IMR-90 (cell line): ENCODE measurements at regions not wholly inside any gene's neighbourhood (a gene's known extent, or its start where the extent isn't known, plus 50 kb on each side); places are given as distances from the start of the nearest gene placed in this dataset.

Experiments used
- ATAC-seq: fragments of 200-7000 bp; cut with Tn5 transposase; 2 replicates; pipeline ENCODE4 v1.9.1; 2020; ENCODE audit warnings: low read depth, mild to moderate bottlenecking, moderate library complexity
- BruUV-seq: library from RNA; stranded (reverse); fragments of 400-500 nt; replicated peaks from 2 replicates; lab custom pipeline; 2021; lab: Mats Ljungman, UMichigan
- CTCF ChIA-PET: fragments of 300-600 bp; formaldehyde crosslinking; extraction: SDS; loops from one replicate; lab custom pipeline; 2021; ENCODE audit warnings: antibody characterized with exemption; lab: Yijun Ruan, JAX
- POLR2A ChIA-PET: fragments of 300-600 bp; sonication (Branson Sonifier 250); formaldehyde crosslinking; loops from one replicate; lab custom pipeline; 2022; ENCODE audit warnings: antibody characterized with exemption; ENCODE audit not compliant: unreplicated experiment; lab: Charles Lee
- DNase-seq: peaks from one replicate; pipeline ENCODE4 v3.0.0; 2013
- H2AFZ ChIP-seq: replicated peaks from 2 replicates; pipeline ENCODE3; 2013; ENCODE audit warnings: low read length, mild to moderate bottlenecking; ENCODE audit not compliant: poor library complexity
- H2AK5ac ChIP-seq: 2 replicates; pipeline ENCODE4 v1.6.1; 2013; ENCODE audit warnings: low read depth, low read length, inconsistent platforms
- H2AK9ac ChIP-seq: replicated peaks from 2 replicates; pipeline ENCODE3; 2013; ENCODE audit warnings: mild to moderate bottlenecking, low read depth, low read length, moderate library complexity; ENCODE audit not compliant: poor library complexity
- H2BK120ac ChIP-seq: 2 replicates; pipeline ENCODE4 v1.6.1; 2013; ENCODE audit warnings: low read depth, low read length, inconsistent platforms
- H2BK15ac ChIP-seq: 3 replicates; pipeline ENCODE4 v1.6.1; 2013; ENCODE audit warnings: low read depth, low read length, inconsistent platforms
- H2BK20ac ChIP-seq: 2 replicates; pipeline ENCODE4 v1.6.1; 2013; ENCODE audit warnings: low read depth, mild to moderate bottlenecking, inconsistent platforms, low read length, moderate library complexity
- H2BK5ac ChIP-seq: 2 replicates; pipeline ENCODE4 v1.6.1; 2013; ENCODE audit warnings: mild to moderate bottlenecking, low read depth, low read length, inconsistent platforms; ENCODE audit not compliant: poor library complexity, severe bottlenecking
- H3K14ac ChIP-seq: replicated peaks from 2 replicates; pipeline ENCODE4 v1.6.1; 2013; ENCODE audit warnings: low read depth, low read length, inconsistent platforms
- H3K18ac ChIP-seq: 2 replicates; pipeline ENCODE4 v1.6.1; 2013; ENCODE audit warnings: low read depth, low read length, control low read depth
- H3K23ac ChIP-seq: 2 replicates; pipeline ENCODE4 v1.6.1; 2013; ENCODE audit warnings: low read depth, low read length, inconsistent platforms
- H3K27ac ChIP-seq: 2 replicates; pipeline ENCODE4 v1.5.1; 2013; ENCODE audit warnings: mild to moderate bottlenecking, control low read depth, low read length; ENCODE audit not compliant: insufficient read depth
- H3K27me3 ChIP-seq: 2 replicates; pipeline ENCODE4 v1.6.1; 2013; ENCODE audit warnings: low read length; ENCODE audit not compliant: control insufficient read depth, insufficient read depth
- H3K36me3 ChIP-seq: 2 replicates; pipeline ENCODE4 v1.6.1; 2013; ENCODE audit warnings: low read length, mixed read lengths; ENCODE audit not compliant: control insufficient read depth, insufficient read depth
- H3K4ac ChIP-seq: 2 replicates; pipeline ENCODE4 v1.6.1; 2013; ENCODE audit warnings: low read depth, low read length, inconsistent platforms
- H3K4me1 ChIP-seq: 2 replicates; pipeline ENCODE4 v1.6.1; 2013; ENCODE audit warnings: low read length, mixed read lengths; ENCODE audit not compliant: control insufficient read depth, insufficient read depth
- H3K4me2 ChIP-seq: 2 replicates; pipeline ENCODE4 v1.6.1; 2013; ENCODE audit warnings: low read depth, mild to moderate bottlenecking, control low read depth, low read length, moderate library complexity
- H3K4me3 ChIP-seq: 2 replicates; pipeline ENCODE4 v1.5.1; 2013; ENCODE audit warnings: low read depth, mild to moderate bottlenecking, control low read depth, low read length, moderate library complexity; ENCODE audit not compliant: insufficient read depth
- H3K56ac ChIP-seq: 2 replicates; pipeline ENCODE4 v1.6.1; 2013; ENCODE audit warnings: low read length, inconsistent platforms; ENCODE audit not compliant: insufficient read depth; ENCODE audit errors: extremely low read depth
- H3K79me1 ChIP-seq, 2 experiments: 2 replicates each; pipeline ENCODE4 v1.6.1; 2013; ENCODE audit warnings: low read length in 2 of 2, inconsistent platforms in 1 of 2, low read depth in 1 of 2
- H3K9ac ChIP-seq: 2 replicates; pipeline ENCODE4 v1.6.1; 2013; ENCODE audit warnings: low read depth, low read length, control low read depth
- H3K9me1 ChIP-seq: 2 replicates; pipeline ENCODE4 v1.6.1; 2013; ENCODE audit warnings: low read length, inconsistent platforms; ENCODE audit not compliant: insufficient read depth
- H3K9me3 ChIP-seq: 2 replicates; pipeline ENCODE4 v1.6.1; 2013; ENCODE audit warnings: low read length; ENCODE audit not compliant: control insufficient read depth, insufficient read depth
- H4K20me1 ChIP-seq: 2 replicates; pipeline ENCODE4 v1.6.1; 2013; ENCODE audit warnings: low read length, inconsistent platforms; ENCODE audit not compliant: insufficient read depth
- H4K5ac ChIP-seq: 2 replicates; pipeline ENCODE4 v1.6.1; 2013; ENCODE audit warnings: mild to moderate bottlenecking, low read depth, low read length, control low read depth
- H4K8ac ChIP-seq, 2 experiments: 2 replicates each; pipeline ENCODE4 v1.6.1; 2013; ENCODE audit warnings: low read depth in 2 of 2, low read length in 2 of 2, control low read depth in 1 of 2, inconsistent platforms in 1 of 2
- H4K91ac ChIP-seq: 2 replicates; pipeline ENCODE4 v1.6.1; 2013; ENCODE audit warnings: low read depth, low read length, inconsistent platforms; ENCODE audit not compliant: insufficient read depth
- BHLHE40 ChIP-seq: fragments of 150-350 bp; IDR thresholded peaks from 2 replicates; pipeline ENCODE4 v1.6.1; 2016; ENCODE audit warnings: mild to moderate bottlenecking, low read depth, low read length
- CEBPB ChIP-seq: IDR thresholded peaks from 2 replicates; pipeline ENCODE4 v1.6.1; 2012; ENCODE audit warnings: low read depth, low read length, improper control_type of control experiment
- CHD1 ChIP-seq: IDR thresholded peaks from 2 replicates; pipeline ENCODE4 v1.6.1; 2012; ENCODE audit warnings: low read depth, low read length, improper control_type of control experiment
- FOS ChIP-seq: fragments of 150-350 bp; IDR thresholded peaks from 2 replicates; pipeline ENCODE4 v1.6.1; 2016; ENCODE audit warnings: low read depth, low read length
- MAFK ChIP-seq: IDR thresholded peaks from 2 replicates; pipeline ENCODE4 v1.6.1; 2012; ENCODE audit warnings: low read depth, low read length, improper control_type of control experiment
- MAZ ChIP-seq: IDR thresholded peaks from 2 replicates; pipeline ENCODE4 v1.6.1; 2012; ENCODE audit warnings: low read depth, mild to moderate bottlenecking, low read length, improper control_type of control experiment, moderate library complexity, borderline replicate concordance
- MXI1 ChIP-seq: IDR thresholded peaks from 2 replicates; pipeline ENCODE4 v1.6.1; 2012; ENCODE audit warnings: low read depth, mild to moderate bottlenecking, low read length, moderate library complexity, borderline replicate concordance
- NFE2L2 ChIP-seq: fragments of 150-350 bp; IDR thresholded peaks from 2 replicates; pipeline ENCODE4 v1.6.1; 2016; ENCODE audit warnings: low read depth, mild to moderate bottlenecking, low read length
- POLR2A ChIP-seq: IDR thresholded peaks from 2 replicates; pipeline ENCODE4 v1.6.1; 2012; ENCODE audit warnings: mild to moderate bottlenecking, low read depth, low read length
- RAD21 ChIP-seq: IDR thresholded peaks from 2 replicates; pipeline ENCODE4 v1.6.1; 2012; ENCODE audit warnings: low read length, improper control_type of control experiment
- RCOR1 ChIP-seq: IDR thresholded peaks from 2 replicates; pipeline ENCODE4 v1.6.1; 2012; ENCODE audit warnings: mild to moderate bottlenecking, low read length, improper control_type of control experiment; ENCODE audit not compliant: insufficient replicate concordance
- RFX5 ChIP-seq: IDR thresholded peaks from 2 replicates; pipeline ENCODE4 v1.8.0; 2012; ENCODE audit warnings: low read depth, mild to moderate bottlenecking, low read length, moderate library complexity
- SMC3 ChIP-seq: fragments of 150-350 bp; IDR thresholded peaks from 2 replicates; pipeline ENCODE4 v1.6.1; 2016; ENCODE audit warnings: low read depth, mild to moderate bottlenecking, antibody characterized with exemption, low read length, moderate library complexity
- WGBS, 2 experiments: methylation state at CpG; one replicate each; pipeline versions ENCODE4 v1.1.5 to v1.1.7; 2013; ENCODE audit warnings: missing lambda C conversion rate in 2 of 2; ENCODE audit not compliant: insufficient read length in 1 of 2; ENCODE audit errors: extremely low coverage in 2 of 2; 5-methylcytosine and 5-hydroxymethylcytosine counted together
- dilution Hi-C: fragments of 300-500 bp; cut with HindIII; formaldehyde crosslinking; loops from one replicate; pipeline ENCODE4 v1.14.3; 2018; ENCODE audit warnings: low sequenced_read_pairs; ENCODE audit not compliant: unreplicated experiment
- in situ Hi-C: fragments of 300-500 bp; cut with MboI; formaldehyde crosslinking; loops from 3 replicates; pipeline ENCODE4 v1.14.3; 2019; ENCODE audit warnings: low sequenced_read_pairs, inconsistent platforms, mixed read lengths
- intact Hi-C: fragments of 100-400 bp; cut with micrococcal nuclease; formaldehyde crosslinking; loops from 2 replicates; pipeline ENCODE4 v1.10.0; 2022
- TF ChIP-seq, protein P1 (sequence below): fragments of 150-350 bp; IDR thresholded peaks from 2 replicates; pipeline ENCODE4 v1.6.1; 2017; ENCODE audit warnings: mild to moderate bottlenecking, antibody characterized with exemption, low read length, low read depth
- TF ChIP-seq, protein P2 (sequence below): fragments of 150-350 bp; IDR thresholded peaks from 2 replicates; pipeline ENCODE4 v1.6.1; 2016; ENCODE audit warnings: low read depth, mild to moderate bottlenecking, low read length, moderate library complexity, borderline replicate concordance
- TF ChIP-seq, protein P3 (sequence below): conservative IDR thresholded peaks from 2 replicates; pipeline ENCODE4 v1.5.1; 2012; ENCODE audit warnings: mild to moderate bottlenecking, low read depth, low read length, improper control_type of control experiment

DNA sequence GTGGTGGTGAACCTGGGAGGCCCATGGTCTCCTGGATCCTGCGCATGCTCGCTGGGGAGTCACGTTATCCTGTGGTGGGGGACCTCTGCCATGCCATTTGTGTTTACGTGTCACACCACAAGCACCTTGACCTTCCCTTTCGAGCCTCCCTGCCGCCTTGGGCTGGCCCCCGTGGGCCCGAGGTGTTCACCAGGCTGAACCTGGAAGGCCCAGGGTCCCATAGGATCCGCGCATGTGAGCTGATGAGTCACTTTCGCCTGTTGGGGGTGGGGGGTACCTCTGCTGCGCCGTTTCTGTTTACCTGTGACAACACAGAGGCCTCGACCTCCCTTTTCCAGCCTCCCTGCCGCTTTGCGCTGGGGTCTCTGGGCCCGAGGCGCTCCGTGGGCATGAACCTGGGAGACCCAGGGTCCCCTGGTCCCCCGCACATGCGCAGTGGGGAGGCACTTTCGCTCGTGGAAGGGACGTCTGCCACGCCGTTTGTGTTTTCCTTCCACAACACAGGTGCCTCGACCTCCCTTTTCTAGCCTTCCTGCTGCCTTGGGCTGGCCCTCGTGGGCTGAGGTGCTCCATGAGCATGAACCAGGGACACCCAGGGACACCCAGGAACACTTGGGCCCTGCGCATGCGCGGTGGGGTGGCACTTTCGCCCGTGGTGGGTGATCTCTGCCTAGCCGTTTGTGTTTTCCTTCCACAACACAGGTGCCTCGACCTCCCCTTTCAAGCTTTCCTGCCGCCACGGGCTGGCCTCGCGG lies 334.1 kb downstream of the ALG10 start:
- dilution Hi-C loops (no loop called here), in situ Hi-C loops (no loop called here), intact Hi-C loops (no loop called here)
- ATAC-seq (no peak), DNase-seq (no peak)
- H2AK5ac ChIP-seq, result no peak overlapping the region
- POLR2A ChIA-PET, result no interaction called here
- no peak overlapping the region for H4K91ac ChIP-seq
- H3K4me3 ChIP-seq, result no peak overlapping the region
- WGBS, 2 experiments, result 42% methylated on average over 10 of the region's 39 CpGs; no CpG with 5 or more reads in 1 of the 2 experiments
- no peak overlapping the region for H2AFZ ChIP-seq
- H2BK5ac ChIP-seq, result no peak overlapping the region
- no peak overlapping the region for H3K4me2 ChIP-seq
- H2AK9ac ChIP-seq, result no peak overlapping the region
- H3K9ac ChIP-seq, result no peak overlapping the region
- H2BK15ac ChIP-seq, result no peak overlapping the region
- no peaks in the 10 kb centered on the region for H3K4me1 ChIP-seq
- no peak overlapping the region for H3K4ac ChIP-seq
- H3K18ac ChIP-seq, result no peak overlapping the region
- no peak overlapping the region for H3K56ac ChIP-seq
- no peak for TF ChIP-seq MAFK
- no peak for TF ChIP-seq RCOR1
- TF ChIP-seq CHD1, result no peak
- no peak for TF ChIP-seq POLR2A
- no peak for TF ChIP-seq MXI1
- no peak for TF ChIP-seq MAZ
- no peak for TF ChIP-seq BHLHE40
- no peak for TF ChIP-seq RFX5
- TF ChIP-seq, protein P1, sequence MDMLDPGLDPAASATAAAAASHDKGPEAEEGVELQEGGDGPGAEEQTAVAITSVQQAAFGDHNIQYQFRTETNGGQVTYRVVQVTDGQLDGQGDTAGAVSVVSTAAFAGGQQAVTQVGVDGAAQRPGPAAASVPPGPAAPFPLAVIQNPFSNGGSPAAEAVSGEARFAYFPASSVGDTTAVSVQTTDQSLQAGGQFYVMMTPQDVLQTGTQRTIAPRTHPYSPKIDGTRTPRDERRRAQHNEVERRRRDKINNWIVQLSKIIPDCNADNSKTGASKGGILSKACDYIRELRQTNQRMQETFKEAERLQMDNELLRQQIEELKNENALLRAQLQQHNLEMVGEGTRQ, result no peak
- TF ChIP-seq CEBPB, result no peak
- no peak for TF ChIP-seq RAD21
- no peak for TF ChIP-seq NFE2L2
- TF ChIP-seq SMC3, result no peak
- TF ChIP-seq, protein P2, sequence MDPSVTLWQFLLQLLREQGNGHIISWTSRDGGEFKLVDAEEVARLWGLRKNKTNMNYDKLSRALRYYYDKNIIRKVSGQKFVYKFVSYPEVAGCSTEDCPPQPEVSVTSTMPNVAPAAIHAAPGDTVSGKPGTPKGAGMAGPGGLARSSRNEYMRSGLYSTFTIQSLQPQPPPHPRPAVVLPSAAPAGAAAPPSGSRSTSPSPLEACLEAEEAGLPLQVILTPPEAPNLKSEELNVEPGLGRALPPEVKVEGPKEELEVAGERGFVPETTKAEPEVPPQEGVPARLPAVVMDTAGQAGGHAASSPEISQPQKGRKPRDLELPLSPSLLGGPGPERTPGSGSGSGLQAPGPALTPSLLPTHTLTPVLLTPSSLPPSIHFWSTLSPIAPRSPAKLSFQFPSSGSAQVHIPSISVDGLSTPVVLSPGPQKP, result no peak
- TF ChIP-seq, protein P3, sequence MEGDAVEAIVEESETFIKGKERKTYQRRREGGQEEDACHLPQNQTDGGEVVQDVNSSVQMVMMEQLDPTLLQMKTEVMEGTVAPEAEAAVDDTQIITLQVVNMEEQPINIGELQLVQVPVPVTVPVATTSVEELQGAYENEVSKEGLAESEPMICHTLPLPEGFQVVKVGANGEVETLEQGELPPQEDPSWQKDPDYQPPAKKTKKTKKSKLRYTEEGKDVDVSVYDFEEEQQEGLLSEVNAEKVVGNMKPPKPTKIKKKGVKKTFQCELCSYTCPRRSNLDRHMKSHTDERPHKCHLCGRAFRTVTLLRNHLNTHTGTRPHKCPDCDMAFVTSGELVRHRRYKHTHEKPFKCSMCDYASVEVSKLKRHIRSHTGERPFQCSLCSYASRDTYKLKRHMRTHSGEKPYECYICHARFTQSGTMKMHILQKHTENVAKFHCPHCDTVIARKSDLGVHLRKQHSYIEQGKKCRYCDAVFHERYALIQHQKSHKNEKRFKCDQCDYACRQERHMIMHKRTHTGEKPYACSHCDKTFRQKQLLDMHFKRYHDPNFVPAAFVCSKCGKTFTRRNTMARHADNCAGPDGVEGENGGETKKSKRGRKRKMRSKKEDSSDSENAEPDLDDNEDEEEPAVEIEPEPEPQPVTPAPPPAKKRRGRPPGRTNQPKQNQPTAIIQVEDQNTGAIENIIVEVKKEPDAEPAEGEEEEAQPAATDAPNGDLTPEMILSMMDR, result no peak
- no peak for TF ChIP-seq FOS
- no peak overlapping the region for H2BK120ac ChIP-seq
- no peaks in the 10 kb centered on the region for H3K9me1 ChIP-seq
- H3K36me3 ChIP-seq, result no peaks in the 10 kb centered on the region
- H4K5ac ChIP-seq, result no peak overlapping the region
- no peak overlapping the region for H4K8ac ChIP-seq
- no TSS peak for BruUV-seq
- CTCF ChIA-PET, result no interaction called here
- H3K14ac ChIP-seq, result no peak overlapping the region
- H3K27me3 ChIP-seq, result no peaks in the 10 kb centered on the region
- no peaks in the 10 kb centered on the region for H3K79me1 ChIP-seq
- no peak overlapping the region for H3K23ac ChIP-seq
- peaks cover 37% of the 10 kb centered on the region; the same call in 1 of the 2 replicates for H3K9me3 ChIP-seq
- H3K27ac ChIP-seq, result no peak overlapping the region
- no peaks in the 10 kb centered on the region for H4K20me1 ChIP-seq
- no peak overlapping the region for H2BK20ac ChIP-seq
